ENCODE measurements at regions not wholly inside any gene's neighbourhood (a gene's known extent, or its start where the extent isn't known, plus 50 kb on each side); places are given as distances from the start of the nearest gene placed in this dataset.

DNA sequence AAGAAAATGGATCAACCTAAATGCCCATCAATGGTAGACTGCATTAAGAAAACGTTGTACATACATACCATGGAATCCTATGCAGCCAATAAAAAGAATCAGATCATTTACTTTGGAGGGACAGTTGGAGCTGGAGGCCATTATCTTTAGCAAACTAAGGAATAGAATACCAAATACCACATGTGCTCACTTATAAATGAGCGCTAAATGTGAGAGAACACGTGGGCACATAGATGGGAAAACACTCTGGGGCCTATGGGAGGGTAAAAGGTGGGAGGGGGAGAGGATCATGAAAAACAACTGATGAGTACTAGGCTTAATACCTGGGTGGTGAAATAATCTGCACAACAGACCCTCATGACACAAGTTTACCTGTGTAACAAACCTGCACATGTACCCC is 1729.9 kb upstream of the PCDH10 start:
- Histone ChIP-seq H3K4me2 (ENCODE audit: control insufficient read depth, extremely low read depth, insufficient read depth, low read depth, low read length) (no peak overlapping the region), H3K9me1 (ENCODE audit: control insufficient read depth, extremely low read depth, insufficient read depth, low read length) (no peaks in the 10 kb centered on the region), H3K9ac (ENCODE audit: control insufficient read depth, extremely low read depth, insufficient read depth, low read length) (no peak overlapping the region), H4K20me1 (ENCODE audit: control insufficient read depth, extremely low read depth, insufficient read depth, low read length) (no peaks in the 10 kb centered on the region), H3K4me1 (ENCODE audit: control insufficient read depth, extremely low read depth, insufficient read depth, low read length) (no peaks in the 10 kb centered on the region), H3K27ac (ENCODE audit: control insufficient read depth, insufficient read depth, low read length) (no peak overlapping the region), H3K4me3 (ENCODE audit: control insufficient read depth in 2 of 3, extremely low read depth in 1 of 3, insufficient read depth in 2 of 3, low read depth in 1 of 3, low read length in 3 of 3) (no peak overlapping the region), H3K79me2 (ENCODE audit: control insufficient read depth, insufficient read depth, low read length) (no peaks in the 10 kb centered on the region), H3K9me3 (ENCODE audit: control insufficient read depth, low read depth, low read length) (no peaks in the 10 kb centered on the region), H3K27me3 (ENCODE audit: control insufficient read depth, extremely low read depth, insufficient read depth, low read length) (no peaks in the 10 kb centered on the region), H2AFZ (ENCODE audit: control insufficient read depth, low read length) (no peak overlapping the region), H3K36me3 (ENCODE audit: control insufficient read depth in 2 of 2, extremely low read depth in 1 of 2, insufficient read depth in 2 of 2, low read length in 2 of 2) (no peaks in the 10 kb centered on the region)
- DNase-seq (ENCODE audit: low read depth, low spot score) (no peak), FAIRE-seq (no peak)
- dilution Hi-C loops (cut with MboI; ENCODE audit: extremely low pct_ligation_motif_present, low sequenced_read_pairs): no loop called here
- no peak for TF ChIP-seq EZH2 (IDR thresholded peaks at IDR 0.05; ENCODE audit: low read length)
- TF ChIP-seq, protein P1, sequence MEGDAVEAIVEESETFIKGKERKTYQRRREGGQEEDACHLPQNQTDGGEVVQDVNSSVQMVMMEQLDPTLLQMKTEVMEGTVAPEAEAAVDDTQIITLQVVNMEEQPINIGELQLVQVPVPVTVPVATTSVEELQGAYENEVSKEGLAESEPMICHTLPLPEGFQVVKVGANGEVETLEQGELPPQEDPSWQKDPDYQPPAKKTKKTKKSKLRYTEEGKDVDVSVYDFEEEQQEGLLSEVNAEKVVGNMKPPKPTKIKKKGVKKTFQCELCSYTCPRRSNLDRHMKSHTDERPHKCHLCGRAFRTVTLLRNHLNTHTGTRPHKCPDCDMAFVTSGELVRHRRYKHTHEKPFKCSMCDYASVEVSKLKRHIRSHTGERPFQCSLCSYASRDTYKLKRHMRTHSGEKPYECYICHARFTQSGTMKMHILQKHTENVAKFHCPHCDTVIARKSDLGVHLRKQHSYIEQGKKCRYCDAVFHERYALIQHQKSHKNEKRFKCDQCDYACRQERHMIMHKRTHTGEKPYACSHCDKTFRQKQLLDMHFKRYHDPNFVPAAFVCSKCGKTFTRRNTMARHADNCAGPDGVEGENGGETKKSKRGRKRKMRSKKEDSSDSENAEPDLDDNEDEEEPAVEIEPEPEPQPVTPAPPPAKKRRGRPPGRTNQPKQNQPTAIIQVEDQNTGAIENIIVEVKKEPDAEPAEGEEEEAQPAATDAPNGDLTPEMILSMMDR (optimal IDR thresholded peaks at IDR 0.05 in 1 of 3, IDR thresholded peaks at IDR 0.05 in 1 of 3, conservative IDR thresholded peaks at IDR 0.05 in 1 of 3; ENCODE audit: extremely low read depth in 1 of 3, insufficient read depth in 2 of 3, low read length in 3 of 3): no peak

DNA sequence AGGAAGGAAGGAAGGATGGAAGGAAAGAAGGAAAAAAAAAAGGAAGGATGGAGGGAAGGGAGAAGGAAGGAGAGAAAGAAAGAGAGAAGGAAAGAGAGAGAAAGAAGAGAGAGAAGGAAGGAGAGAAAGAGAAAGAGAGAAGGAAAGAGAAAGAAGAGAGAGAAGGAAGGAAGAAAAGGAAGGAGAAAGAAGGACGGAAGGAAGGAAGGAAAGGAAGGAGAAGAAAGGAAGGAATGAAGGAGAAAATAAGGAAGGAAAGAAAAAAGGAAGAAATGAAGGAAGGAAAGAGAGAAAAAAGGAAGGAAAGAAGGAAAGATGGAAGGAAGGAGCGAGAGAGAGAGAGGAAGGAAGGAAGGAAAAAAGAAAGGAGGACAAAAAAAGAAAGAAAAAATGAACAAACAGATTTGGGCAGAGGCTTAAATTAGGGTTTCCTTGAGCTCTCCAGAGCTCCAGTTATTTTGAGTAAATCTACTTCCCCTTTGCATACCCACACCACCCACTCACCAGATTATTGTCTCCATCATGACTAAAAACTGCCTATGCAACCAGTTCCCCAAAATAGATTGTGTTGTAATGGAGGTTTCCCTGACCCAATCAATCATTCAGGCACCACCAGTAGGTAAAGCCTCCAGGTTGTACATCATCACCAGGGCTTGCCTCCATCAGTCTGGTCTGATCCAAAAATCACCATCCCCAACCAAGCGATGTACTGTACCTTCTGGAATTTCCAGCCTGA is 1722.9 kb upstream of the PCDH10 start:
- dilution Hi-C loops (cut with MboI; ENCODE audit: extremely low pct_ligation_motif_present, low sequenced_read_pairs): no loop called here
- Histone ChIP-seq H3K4me2 (ENCODE audit: control insufficient read depth, extremely low read depth, insufficient read depth, low read depth, low read length) (no peak overlapping the region), H3K9ac (ENCODE audit: control insufficient read depth, extremely low read depth, insufficient read depth, low read length) (no peak overlapping the region), H3K4me3 (ENCODE audit: control insufficient read depth in 2 of 3, extremely low read depth in 1 of 3, insufficient read depth in 2 of 3, low read depth in 1 of 3, low read length in 3 of 3) (no peak overlapping the region), H3K79me2 (ENCODE audit: control insufficient read depth, insufficient read depth, low read length) (no peaks in the 10 kb centered on the region), H3K36me3 (ENCODE audit: control insufficient read depth in 2 of 2, extremely low read depth in 1 of 2, insufficient read depth in 2 of 2, low read length in 2 of 2) (no peaks in the 10 kb centered on the region), H3K27ac (ENCODE audit: control insufficient read depth, insufficient read depth, low read length) (no peak overlapping the region), H3K27me3 (ENCODE audit: control insufficient read depth, extremely low read depth, insufficient read depth, low read length) (no peaks in the 10 kb centered on the region), H3K9me3 (ENCODE audit: control insufficient read depth, low read depth, low read length) (no peaks in the 10 kb centered on the region), H4K20me1 (ENCODE audit: control insufficient read depth, extremely low read depth, insufficient read depth, low read length) (no peaks in the 10 kb centered on the region), H3K9me1 (ENCODE audit: control insufficient read depth, extremely low read depth, insufficient read depth, low read length) (no peaks in the 10 kb centered on the region), H3K4me1 (ENCODE audit: control insufficient read depth, extremely low read depth, insufficient read depth, low read length) (no peaks in the 10 kb centered on the region), H2AFZ (ENCODE audit: control insufficient read depth, low read length) (no peak overlapping the region)
- DNase-seq (ENCODE audit: low read depth, low spot score) (no peak), FAIRE-seq (no peak)
- TF ChIP-seq EZH2 (IDR thresholded peaks at IDR 0.05; ENCODE audit: low read length): no peak
- TF ChIP-seq, protein P1 (optimal IDR thresholded peaks at IDR 0.05 in 1 of 3, IDR thresholded peaks at IDR 0.05 in 1 of 3, conservative IDR thresholded peaks at IDR 0.05 in 1 of 3; ENCODE audit: extremely low read depth in 1 of 3, insufficient read depth in 2 of 3, low read length in 3 of 3): no peak
